GM19035 (cell line): ENCODE measurements at regions not wholly inside any gene's neighbourhood (a gene's known extent, or its start where the extent isn't known, plus 50 kb on each side); places are given as distances from the start of the nearest gene placed in this dataset.

Experiments used
- ATAC-seq: cut with Tn5 transposase; IDR thresholded peaks from one replicate; pipeline ENCODE4 v1.9.1; 2021; ENCODE audit not compliant: unreplicated experiment

DNA sequence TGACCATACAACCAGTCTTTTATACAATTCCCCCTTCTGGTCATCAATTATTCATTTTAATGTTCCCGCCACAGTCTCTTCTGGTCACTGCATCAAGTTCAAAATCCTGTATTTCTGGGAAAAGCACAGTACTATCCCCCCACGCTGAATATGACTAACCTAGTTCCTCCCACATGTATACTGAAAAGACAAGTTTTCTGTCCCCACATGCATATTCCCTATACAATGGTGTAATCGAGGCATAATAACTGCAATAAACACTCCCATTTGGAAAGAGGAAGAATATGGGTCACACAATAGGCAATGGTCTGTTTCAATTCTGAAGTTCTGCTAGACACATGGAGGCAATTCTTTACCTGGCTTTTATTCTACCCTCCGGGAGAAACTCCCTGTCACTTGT is 344.9 kb downstream of the EFNA5 start:
- no peak for ATAC-seq

DNA sequence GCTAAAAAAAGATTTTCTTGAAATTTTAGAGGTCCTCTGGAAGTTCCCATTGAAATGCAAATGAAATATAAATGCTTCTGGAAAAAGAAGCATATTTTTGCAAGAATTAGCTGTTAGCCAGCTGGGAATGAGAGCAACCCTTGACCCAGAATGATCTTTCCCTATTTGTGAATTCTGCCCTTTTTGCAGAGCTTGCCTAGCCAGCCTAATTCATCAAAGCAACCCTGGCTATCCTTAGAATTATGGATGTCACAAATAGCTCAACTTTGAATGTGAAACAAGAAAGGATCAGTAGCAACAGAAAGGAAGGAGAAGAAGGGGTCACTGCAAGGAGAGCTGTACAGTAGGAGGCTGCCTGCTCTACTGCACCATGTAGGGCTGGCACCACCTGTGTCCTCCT is 345.9 kb downstream of the EFNA5 start:
- ATAC-seq = no peak

DNA sequence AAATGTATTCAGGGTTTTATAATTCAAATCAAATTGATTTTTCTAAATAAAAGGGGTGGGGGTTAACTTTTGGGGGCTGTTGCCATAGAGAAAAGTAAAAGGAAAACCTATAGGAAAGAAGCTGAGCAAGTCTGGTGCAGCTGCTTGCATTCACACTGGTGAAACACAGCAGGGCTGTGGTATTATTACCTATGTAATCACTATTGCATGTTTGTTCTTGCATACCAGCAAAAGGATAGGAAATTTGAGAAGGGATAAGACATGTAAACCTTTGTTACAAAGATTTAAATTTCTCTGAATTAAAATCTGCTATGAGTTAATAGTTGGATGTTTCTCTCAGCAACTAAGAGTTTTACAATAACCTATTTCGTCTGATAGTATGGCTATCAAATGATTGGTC is 346.7 kb downstream of the EFNA5 start:
- no peak for ATAC-seq

DNA sequence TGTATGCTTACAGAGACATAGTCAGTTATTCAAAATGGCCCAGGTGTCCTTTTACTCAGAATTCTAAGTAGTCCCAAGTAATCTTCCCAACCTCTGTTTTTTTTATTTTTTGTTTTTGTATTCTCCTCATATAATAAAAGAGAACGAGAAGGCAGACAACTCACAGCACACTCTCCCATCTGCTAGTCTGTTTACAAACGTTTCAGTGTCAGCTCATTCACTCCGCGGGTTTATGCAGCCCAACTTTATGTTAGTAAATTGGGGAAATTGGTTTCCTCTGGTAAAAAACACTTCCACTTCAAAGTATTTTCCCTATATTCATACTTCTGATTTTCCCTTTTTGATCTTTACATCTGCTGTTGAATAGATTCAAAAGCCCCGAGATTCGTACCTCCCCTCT is 347.2 kb downstream of the EFNA5 start:
- no peak for ATAC-seq

DNA sequence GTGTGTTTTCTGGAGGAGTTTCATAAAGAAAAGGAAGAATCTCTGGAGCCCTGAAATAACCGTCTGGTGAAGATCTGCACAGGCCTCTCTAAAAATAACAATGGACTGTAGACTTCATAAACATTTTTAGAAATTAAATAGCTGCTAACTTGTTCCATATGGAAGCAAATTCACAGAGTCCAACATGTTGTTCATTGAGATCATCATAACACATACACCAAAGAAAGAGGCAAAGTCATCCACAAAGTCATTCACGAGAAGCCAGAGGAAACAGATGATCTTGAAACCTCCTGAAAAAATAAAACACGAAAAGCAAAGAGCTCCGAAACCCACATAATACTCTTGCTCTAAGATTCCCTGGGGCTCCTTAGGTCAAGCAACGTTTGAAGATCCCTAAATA is 347.8 kb downstream of the EFNA5 start:
- ATAC-seq = no peak

DNA sequence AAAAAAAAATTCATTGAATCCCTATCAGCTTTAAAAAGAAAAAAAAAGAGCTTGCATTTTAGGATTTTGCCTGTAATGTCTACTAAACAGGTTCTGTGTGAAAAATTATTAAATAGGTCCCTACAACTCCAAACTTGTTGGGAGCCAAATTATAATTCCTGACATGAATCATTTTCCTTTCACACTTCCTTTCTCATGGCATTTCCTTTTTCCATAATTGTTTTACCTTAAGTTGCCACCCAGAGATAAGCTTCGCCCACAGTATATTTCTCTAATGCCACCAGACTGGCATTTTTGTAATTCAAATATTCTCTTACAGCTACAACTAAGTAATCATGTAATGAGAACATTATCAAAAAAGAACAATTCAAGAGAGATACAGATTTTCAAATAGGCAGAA is 348.8 kb downstream of the EFNA5 start:
- no peak for ATAC-seq

DNA sequence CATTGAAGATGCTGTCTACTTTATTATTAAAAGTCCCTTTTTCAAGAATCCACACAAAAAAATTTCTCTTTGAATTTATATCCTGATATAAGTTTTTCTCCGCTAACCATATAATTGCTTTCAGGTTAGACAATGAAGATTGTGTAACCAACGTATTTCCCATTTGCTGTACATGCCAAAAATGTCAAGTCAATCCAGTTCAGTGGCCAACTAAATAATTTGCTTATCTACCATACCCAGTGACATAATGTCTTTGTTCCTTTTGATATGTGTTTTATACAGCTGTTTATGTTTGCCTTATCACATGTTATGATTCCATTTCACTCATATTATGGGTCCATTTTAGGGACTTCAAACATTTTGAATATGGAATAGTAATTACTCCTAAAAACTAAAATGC is 349.9 kb downstream of the EFNA5 start:
- ATAC-seq = no peak

DNA sequence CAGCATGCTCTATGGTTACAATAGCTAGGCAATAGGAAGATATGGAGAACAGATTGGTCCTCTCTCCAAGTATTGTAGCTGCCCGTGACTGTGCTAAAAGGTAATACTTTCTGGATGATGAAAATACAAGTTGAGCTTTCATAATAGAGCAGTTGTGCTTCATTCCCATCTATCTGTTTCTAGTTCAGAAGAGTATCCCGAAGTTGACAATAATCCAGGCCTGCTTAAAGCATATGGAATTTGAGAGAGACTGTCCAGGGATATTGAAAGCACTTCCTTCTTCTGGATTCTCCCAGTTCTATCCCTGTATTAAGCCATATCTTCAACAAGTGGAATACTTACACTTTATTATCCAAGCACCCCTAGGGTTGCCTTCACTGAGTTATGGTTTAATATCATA is 350.4 kb downstream of the EFNA5 start:
- ATAC-seq = no peak

DNA sequence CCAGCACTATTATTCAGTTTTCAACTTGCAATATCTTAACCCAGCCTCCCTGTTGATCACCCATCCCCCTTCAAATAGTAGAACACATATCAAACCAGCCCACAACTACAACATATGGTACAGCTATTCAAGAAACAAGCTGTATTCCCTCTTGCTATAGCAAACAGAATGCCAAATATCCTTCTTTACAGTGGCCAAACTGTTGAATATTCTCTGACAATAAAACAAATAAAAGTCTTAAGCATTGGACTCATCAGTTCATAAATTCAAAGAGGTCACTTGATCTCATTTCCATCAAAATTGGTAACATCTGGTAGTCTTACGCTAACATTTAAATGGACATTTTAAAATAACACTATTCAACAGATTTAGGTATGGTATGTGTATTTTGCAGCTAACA is 350.8 kb downstream of the EFNA5 start:
- ATAC-seq = no peak

DNA sequence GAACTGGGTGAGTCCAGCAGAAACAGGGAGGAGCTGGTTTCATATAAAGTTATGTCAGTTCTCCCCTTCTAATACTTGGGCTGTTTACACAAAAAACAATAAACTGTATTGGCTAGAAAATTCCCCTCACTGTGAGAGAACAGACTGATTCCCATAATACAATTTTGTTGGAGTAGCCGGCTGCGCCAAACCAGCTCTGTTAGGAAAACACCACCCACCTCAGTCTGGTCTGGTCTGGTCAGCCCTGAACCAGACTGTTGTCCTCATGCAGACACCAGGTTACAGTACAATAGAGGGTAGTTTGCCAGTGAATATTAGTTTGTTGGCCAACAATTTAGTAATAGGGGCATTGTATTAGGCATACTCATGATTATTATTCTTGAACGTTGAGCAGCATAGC is 356.4 kb downstream of the EFNA5 start:
- no peak for ATAC-seq

DNA sequence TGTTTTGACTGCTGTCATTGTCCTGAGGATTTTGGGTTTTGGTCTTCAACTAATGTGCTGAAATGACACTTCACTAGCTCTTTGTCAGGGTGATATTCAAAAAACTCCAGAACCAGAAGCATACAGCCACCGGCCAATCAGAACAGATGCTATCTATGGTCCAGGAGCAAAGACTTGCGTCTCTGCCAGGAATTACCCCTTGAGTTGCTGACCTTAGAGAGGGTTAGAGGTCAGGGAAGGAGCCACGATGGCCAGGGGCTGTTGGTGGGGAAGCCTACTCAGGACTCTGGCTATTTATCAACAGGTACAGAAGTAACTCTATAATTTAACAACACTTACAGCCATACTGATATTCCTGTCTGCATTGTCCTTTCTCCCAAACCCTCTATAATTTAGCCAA is 356.8 kb downstream of the EFNA5 start:
- no peak for ATAC-seq

DNA sequence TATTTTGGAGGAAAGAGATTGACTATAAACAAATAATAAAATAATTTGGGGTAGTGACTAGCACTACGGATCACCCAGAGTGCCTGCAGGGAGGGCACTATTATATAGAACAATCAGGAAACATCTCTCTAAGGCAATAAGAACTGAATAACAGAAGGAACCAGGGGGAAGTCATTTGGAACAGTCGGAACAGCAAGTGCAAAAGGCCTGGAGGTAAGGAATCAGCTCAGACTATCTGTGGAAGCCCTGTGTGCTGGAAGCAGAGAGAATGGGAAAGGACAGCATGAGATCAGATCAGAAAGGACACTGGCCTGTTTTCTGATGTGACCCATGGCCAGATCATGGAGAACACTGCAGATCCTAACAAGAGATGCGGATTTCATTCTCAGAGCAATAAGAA is 357.6 kb downstream of the EFNA5 start:
- no peak for ATAC-seq

DNA sequence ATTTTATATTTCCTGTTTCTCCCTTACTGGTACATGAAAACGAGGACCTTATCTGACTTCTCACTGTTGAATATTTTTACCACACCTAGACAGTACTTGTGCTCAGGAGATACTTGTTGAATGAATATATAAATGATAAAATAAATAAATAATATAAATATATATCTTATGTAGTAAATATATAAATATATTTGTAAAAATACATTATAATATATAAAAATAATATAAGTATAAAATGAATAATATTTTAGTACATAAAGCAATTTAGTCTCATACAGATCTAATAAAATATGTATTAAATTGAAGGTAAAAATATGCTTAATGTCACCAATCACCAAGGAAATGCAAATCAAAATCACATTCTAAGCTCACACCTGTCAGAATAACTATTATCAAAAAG is 360.6 kb downstream of the EFNA5 start:
- no peak for ATAC-seq

DNA sequence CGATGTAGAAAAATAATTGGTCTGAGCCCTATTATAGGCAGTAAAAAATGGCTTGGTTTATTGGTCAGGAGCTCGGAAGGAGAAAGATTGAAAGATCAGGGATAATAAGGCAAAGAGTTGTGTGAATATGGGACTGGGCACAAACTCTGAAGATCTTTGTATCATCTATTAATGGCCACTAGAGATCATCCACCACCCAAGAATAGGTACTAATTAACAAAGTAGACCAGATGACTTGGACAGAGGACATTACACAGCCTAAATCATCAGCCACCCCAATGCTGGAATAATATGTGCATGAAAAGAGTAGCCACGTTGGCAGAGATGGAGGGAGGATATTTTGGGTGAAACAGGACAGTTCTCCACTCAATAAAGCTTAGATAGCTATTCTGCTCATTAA is 364.1 kb downstream of the EFNA5 start:
- ATAC-seq = no peak

DNA sequence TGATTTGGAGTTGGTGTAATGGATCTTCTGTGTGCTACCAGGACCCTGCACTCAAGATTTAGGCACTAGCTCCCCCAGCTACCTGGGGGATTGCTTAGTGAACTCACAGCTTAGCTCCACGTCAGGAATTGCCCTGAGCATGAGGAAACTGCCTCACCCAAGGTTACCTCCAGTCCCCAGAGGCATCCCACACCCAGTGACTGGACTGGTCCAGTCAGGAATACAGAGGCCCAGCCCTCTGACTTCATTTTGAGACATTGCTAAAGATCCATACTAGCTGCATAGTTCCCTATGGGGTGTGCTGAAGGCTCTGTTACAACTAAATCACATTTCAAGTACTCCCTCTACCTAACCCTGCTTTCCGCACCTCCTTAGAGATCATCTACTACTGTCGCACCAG is 364.7 kb downstream of the EFNA5 start:
- ATAC-seq = no peak

DNA sequence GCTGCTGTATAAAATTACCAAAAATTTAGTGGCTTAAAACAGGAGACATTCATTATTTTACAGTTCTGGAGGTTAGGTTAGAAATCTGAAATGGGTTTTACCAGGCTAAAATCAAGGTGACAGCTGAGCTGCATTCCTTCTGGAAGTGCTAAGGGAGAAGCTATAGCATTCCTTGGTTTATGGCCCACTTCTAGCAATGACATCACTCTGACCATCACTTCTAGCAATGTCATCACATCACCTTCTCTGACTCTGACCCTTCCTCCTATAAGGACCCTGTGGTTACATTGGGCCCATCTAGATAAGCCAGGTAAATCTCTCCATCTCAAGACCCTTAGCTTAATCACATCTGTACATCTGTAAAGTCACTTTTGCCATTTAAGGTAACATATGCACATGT is 366.1 kb downstream of the EFNA5 start:
- no peak for ATAC-seq

DNA sequence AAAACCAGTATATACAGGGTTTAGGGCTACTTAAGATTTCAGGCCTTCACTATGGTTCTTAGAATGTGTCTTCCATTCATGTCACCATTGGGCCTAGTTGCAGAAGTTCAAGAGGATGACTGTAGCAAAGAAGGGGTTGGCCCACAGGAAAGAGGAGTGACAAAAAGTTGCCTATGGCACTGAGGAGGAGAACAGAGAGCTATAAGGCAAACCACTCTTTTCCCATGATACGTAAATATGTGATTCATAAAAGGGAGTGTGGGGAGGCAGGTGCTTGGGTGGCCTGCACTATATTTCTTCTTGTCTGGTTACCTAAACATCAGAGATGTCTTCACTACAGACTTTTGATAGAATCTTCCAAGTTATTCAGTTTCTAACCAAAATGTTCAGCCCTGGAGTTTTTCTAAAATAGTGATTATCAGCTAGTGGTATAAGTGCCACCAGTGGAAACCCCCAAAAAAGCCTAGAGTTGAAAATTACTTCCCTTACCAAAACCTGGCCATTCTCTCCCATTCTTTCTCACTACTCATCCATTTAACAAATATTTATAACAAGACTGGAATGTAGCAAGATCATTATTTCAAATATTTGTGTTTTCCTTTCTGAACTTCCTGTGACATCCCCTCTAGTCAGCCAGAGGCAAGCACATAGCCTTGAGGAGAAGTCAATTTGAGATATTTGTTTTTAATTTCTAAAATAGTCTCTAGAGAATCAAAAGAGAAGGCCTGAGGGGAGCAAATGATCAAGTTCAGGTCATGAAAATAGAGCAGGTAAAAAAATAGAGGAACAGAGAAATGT is 367.4 kb downstream of the EFNA5 start:
- no peak for ATAC-seq

DNA sequence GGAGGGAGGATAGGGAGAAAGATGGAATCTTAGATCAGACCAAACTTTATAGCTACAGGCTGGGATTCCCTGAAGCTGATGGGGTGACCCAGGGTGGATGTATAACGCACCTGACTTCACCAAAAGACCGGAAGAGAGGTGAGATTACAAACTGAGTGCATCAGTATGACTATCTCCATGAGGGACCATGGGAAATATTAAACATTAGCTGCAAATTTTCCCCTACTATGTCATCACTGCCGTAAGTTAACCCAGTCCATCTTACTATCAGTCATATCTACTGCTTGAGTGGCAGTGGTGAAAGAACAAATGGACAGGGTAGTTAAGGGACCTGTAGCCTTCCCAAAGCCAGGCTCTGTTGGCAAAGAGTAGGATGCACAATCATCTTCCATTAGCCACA is 368.3 kb downstream of the EFNA5 start:
- no peak for ATAC-seq

DNA sequence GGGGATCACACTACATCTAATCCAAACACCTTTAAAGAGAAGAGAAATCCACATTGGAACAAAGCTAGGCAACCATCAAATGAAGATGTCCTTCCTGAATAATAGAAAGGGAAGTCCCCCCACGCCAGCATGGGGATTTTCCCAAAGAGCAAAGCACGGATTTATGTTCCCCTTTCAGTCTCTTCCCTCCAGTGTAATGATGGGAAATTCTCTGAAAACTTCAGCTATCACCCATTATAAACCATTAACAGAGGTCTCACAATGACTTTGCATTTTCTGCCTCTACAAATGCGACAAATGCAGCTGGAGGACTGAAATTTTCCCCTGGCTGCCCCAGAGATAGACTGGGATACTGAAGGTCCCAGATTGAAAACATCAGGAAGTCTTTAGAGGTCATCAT is 368.7 kb downstream of the EFNA5 start:
- no peak for ATAC-seq

DNA sequence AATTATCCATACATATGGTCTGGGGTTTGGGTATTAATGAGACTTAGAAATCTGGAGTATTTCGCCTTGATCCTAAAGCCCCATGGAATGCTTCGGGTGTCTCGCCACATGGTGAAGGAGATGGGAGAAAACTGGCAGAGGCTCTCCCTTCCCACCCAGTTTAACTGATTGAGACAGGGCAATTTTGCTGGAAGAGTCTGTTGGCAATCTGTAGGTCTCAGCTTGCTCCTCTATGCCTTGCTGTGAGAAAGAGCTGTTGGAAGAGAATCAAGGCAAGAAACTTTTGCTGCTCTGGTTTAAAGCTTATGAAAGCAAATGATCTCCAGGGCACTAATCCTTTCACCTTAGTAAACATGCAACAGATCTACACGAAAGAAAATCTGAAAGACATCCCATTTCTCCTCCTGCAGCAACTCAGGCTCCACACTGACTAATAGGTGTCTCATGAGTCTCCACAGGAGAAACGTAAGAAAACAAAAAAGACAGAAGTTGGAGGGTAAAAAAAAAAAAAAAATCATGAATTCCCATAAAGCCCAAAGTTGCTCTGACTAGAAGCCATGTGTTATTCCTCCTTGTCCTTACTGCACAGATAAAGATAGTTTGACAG is 369.9 kb downstream of the EFNA5 start:
- no peak for ATAC-seq

DNA sequence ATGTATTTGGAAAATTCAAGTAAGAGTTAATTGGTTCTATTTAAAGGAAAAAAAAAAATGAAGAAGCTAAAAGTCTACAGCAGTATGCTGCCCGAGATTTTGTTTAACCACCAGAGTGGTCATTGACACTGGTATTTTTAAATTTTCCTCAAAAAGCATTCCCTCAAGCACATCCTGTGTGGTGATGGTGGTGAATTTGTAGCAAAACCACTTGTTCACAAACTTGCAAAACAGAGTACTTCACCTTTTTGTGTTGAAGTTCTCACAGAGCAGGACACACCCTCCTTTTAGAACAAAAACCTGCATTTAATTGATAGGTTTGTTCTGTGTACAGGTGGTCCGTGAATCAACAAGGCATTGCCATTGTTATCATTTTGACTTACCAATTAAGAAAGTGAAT is 374.2 kb downstream of the EFNA5 start:
- ATAC-seq = no peak

DNA sequence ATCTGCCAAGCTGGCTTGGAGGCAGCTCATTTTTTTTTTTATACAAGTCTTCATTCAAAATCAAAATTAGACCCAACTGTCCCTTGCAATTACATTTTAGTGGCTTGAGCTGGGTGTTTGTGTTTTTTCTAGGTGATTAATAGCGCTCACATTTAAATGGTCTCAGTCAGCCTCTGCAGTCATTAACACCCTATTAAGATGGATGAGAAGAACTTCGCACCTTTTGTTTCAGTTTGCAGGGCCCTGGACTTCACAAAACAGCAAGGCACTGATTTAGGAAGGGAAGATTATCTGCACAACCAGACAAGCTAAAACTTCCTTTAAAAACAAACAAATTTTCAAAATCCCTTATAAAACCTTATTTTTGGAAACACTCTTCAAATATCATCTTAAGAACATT is 374.8 kb downstream of the EFNA5 start:
- no peak for ATAC-seq

DNA sequence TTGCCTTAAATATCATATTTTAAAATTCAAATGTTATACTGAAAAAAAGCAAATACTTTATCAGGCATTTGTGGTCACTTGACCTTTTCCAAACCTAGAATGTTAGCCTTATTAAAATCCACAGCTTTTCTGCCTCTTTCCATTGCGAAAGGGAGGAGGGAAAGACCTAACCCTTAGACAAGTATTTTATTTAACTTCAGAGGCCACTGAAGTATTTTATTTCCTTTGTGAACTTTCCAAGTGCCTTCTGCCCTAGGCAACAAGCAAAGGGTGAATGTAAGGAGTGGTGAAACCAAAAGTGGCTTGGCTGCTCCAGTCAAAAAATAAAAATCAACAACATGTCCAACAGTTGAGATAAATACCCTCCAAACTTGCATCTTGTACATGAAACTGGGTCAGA is 376.1 kb downstream of the EFNA5 start:
- ATAC-seq = no peak
